ENCODE measurements at regions not wholly inside any gene's neighbourhood (a gene's known extent, or its start where the extent isn't known, plus 50 kb on each side); places are given as distances from the start of the nearest gene placed in this dataset.
"Not testable (repeated sequence)": the region's sequence is repeated elsewhere in the genome, so short reads cannot be mapped to it uniquely, and the experiment has no call there.

- H3K27ac ChIP-seq (ENCODE audit: low read depth in 1 of 2, low read length in 2 of 2); H3K4me1 ChIP-seq (ENCODE audit: control insufficient read depth in 4 of 4, insufficient read depth in 4 of 4, low read length in 3 of 4); H3K9ac ChIP-seq (ENCODE audit: low read depth in 1 of 2, low read length in 2 of 2); H3K27me3 ChIP-seq (ENCODE audit: control insufficient read depth in 4 of 4, insufficient read depth in 4 of 4, low read length in 3 of 4); DNase-seq (ENCODE audit: low spot score); H3K36me3 ChIP-seq (ENCODE audit: control insufficient read depth in 4 of 4, insufficient read depth in 3 of 4, low read depth in 1 of 4, low read length in 3 of 4); H3K4me3 ChIP-seq (ENCODE audit: low read depth in 1 of 3, low read length in 3 of 3); H3K9me3 ChIP-seq (ENCODE audit: control insufficient read depth in 4 of 4, low read length in 3 of 4): not testable (repeated sequence)
- whole genome bisulfite sequencing: over 99% methylated on average over 2 of the region's 2 CpGs
These were observed 271.3 kb upstream of the LRRTM4 start for GRCh38 chr2:77793500-77793899.

GRCh38 chr2:77796397-77796796 lies 274.2 kb upstream of the LRRTM4 start:
- Histone ChIP-seq H3K9me3 (ENCODE audit: control insufficient read depth in 4 of 4, low read length in 3 of 4) (no peaks in the 10 kb centered on the region), H3K36me3 (ENCODE audit: control insufficient read depth in 4 of 4, insufficient read depth in 3 of 4, low read depth in 1 of 4, low read length in 3 of 4) (no peaks in the 10 kb centered on the region)
- no peak for DNase-seq (ENCODE audit: low spot score)

GRCh38 chr2:77797088-77797487 lies 274.9 kb upstream of the LRRTM4 start:
- DNase-seq (ENCODE audit: low spot score): no peak
- Histone ChIP-seq H3K4me1 (ENCODE audit: control insufficient read depth in 4 of 4, insufficient read depth in 4 of 4, low read length in 3 of 4) (no peaks in the 10 kb centered on the region), H3K9ac (ENCODE audit: low read depth in 1 of 2, low read length in 2 of 2) (no peak overlapping the region), H3K36me3 (ENCODE audit: control insufficient read depth in 4 of 4, insufficient read depth in 3 of 4, low read depth in 1 of 4, low read length in 3 of 4) (no peaks in the 10 kb centered on the region), H3K9me3 (ENCODE audit: control insufficient read depth in 4 of 4, low read length in 3 of 4) (no peaks in the 10 kb centered on the region), H3K27me3 (ENCODE audit: control insufficient read depth in 4 of 4, insufficient read depth in 4 of 4, low read length in 3 of 4) (no peaks in the 10 kb centered on the region), H3K4me3 (ENCODE audit: low read depth in 1 of 3, low read length in 3 of 3) (no peak overlapping the region), H3K27ac (ENCODE audit: low read depth in 1 of 2, low read length in 2 of 2) (no peak overlapping the region)
- WGBS: 21% methylated on average over 1 of the region's 1 CpG
- TF ChIP-seq NR2F2 (IDR thresholded peaks at IDR 0.05) (no peak), ATF3 (IDR thresholded peaks at IDR 0.05) (no peak), HNF4A (conservative IDR thresholded peaks at IDR 0.05) (no peak), FOXA1 (IDR thresholded peaks at IDR 0.05) (no peak), GABPA (IDR thresholded peaks at IDR 0.05 in 1 of 2, conservative IDR thresholded peaks at IDR 0.05 in 1 of 2) (no peak), TAF1 (conservative IDR thresholded peaks at IDR 0.05) (no peak), REST (IDR thresholded peaks at IDR 0.05) (no peak), MAX (IDR thresholded peaks at IDR 0.05) (no peak), ZBTB33 (IDR thresholded peaks at IDR 0.05) (no peak), JUND (IDR thresholded peaks at IDR 0.05) (no peak), HNF4G (IDR thresholded peaks at IDR 0.05) (no peak), CTCF (IDR thresholded peaks at IDR 0.05; ENCODE audit: low read depth, low read length, missing input control) (no peak), EGR1 (IDR thresholded peaks at IDR 0.05; ENCODE audit: low read depth in 2 of 2) (no peak), SP1 (IDR thresholded peaks at IDR 0.05) (no peak), FOXA2 (IDR thresholded peaks at IDR 0.05) (no peak)

More at GRCh38 chr2:77796397-77796796, 274.2 kb upstream of the LRRTM4 start:
- WGBS: 71% methylated on average over 2 of the region's 2 CpGs
- H3K4me3 ChIP-seq (ENCODE audit: low read depth in 1 of 3, low read length in 3 of 3): no peak overlapping the region
- no peaks in the 10 kb centered on the region for H3K4me1 ChIP-seq (ENCODE audit: control insufficient read depth in 4 of 4, insufficient read depth in 4 of 4, low read length in 3 of 4)
- no peak overlapping the region for H3K9ac ChIP-seq (ENCODE audit: low read depth in 1 of 2, low read length in 2 of 2)
- TF ChIP-seq YY1 (IDR thresholded peaks at IDR 0.05): no peak
- TF ChIP-seq TAF1 (conservative IDR thresholded peaks at IDR 0.05): no peak
- no peak for TF ChIP-seq FOXA2 (IDR thresholded peaks at IDR 0.05)
- no peak for TF ChIP-seq GABPA (IDR thresholded peaks at IDR 0.05 in 1 of 2, conservative IDR thresholded peaks at IDR 0.05 in 1 of 2)
- TF ChIP-seq NR2F2 (IDR thresholded peaks at IDR 0.05): no peak
- H3K27ac ChIP-seq (ENCODE audit: low read depth in 1 of 2, low read length in 2 of 2): no peak overlapping the region
- H3K27me3 ChIP-seq (ENCODE audit: control insufficient read depth in 4 of 4, insufficient read depth in 4 of 4, low read length in 3 of 4): no peaks in the 10 kb centered on the region
